ENCODE measurements at regions not wholly inside any gene's neighbourhood (a gene's known extent, or its start where the extent isn't known, plus 50 kb on each side); places are given as distances from the start of the nearest gene placed in this dataset.

GRCh38 chr21:15275615-15276235 is 210.9 kb upstream of the NRIP1 start:
- no peak overlapping the region for H3K27ac ChIP-seq (ENCODE audit: insufficient read depth, low read length)
- no peaks in the 10 kb centered on the region for H3K9me3 ChIP-seq (ENCODE audit: control insufficient read depth, insufficient read depth, low read length)
- H3K9me1 ChIP-seq (ENCODE audit: insufficient read depth, low read length): no peaks in the 10 kb centered on the region
- H3K4ac ChIP-seq (ENCODE audit: low read depth, low read length): no peak overlapping the region
- no peaks in the 10 kb centered on the region for H3K36me3 ChIP-seq (ENCODE audit: control insufficient read depth, insufficient read depth, low read length)
- ChIA-PET POLR2A (ENCODE audit: unreplicated experiment) (no interaction called here), CTCF (no interaction called here)
- no peak overlapping the region for H3K56ac ChIP-seq (ENCODE audit: extremely low read depth, insufficient read depth, low read length)
- no peak overlapping the region for H4K8ac ChIP-seq (ENCODE audit: low read depth in 2 of 2, low read length in 2 of 2)
- no peak overlapping the region for H2AK5ac ChIP-seq (ENCODE audit: low read depth, low read length)
- H3K79me1 ChIP-seq (ENCODE audit: low read depth in 1 of 2, low read length in 2 of 2): no peaks in the 10 kb centered on the region
- H3K4me1 ChIP-seq (ENCODE audit: control insufficient read depth, insufficient read depth, low read length): no peaks in the 10 kb centered on the region
- H3K4me2 ChIP-seq (ENCODE audit: low read depth, low read length): no peak overlapping the region
- no peaks in the 10 kb centered on the region for H3K27me3 ChIP-seq (ENCODE audit: control insufficient read depth, insufficient read depth, low read length)
- no peak overlapping the region for H2BK120ac ChIP-seq (ENCODE audit: low read depth, low read length)
- TF ChIP-seq RAD21 (IDR thresholded peaks at IDR 0.05; ENCODE audit: low read length) (no peak), CEBPB (IDR thresholded peaks at IDR 0.05; ENCODE audit: low read depth, low read length) (no peak), CHD1 (IDR thresholded peaks at IDR 0.05; ENCODE audit: low read depth, low read length) (no peak), RFX5 (IDR thresholded peaks at IDR 0.05; ENCODE audit: low read depth, low read length) (no peak), SMC3 (IDR thresholded peaks at IDR 0.05; ENCODE audit: low read depth, low read length) (no peak), MAFK (IDR thresholded peaks at IDR 0.05; ENCODE audit: low read depth, low read length) (no peak), NFE2L2 (IDR thresholded peaks at IDR 0.05; ENCODE audit: low read depth, low read length) (no peak), MXI1 (IDR thresholded peaks at IDR 0.05; ENCODE audit: borderline replicate concordance, low read depth, low read length) (no peak), RCOR1 (IDR thresholded peaks at IDR 0.05; ENCODE audit: insufficient replicate concordance, low read length) (no peak), BHLHE40 (IDR thresholded peaks at IDR 0.05; ENCODE audit: low read depth, low read length) (no peak), FOS (IDR thresholded peaks at IDR 0.05; ENCODE audit: low read depth, low read length) (no peak), USF2 (IDR thresholded peaks at IDR 0.05; ENCODE audit: low read depth, low read length) (no peak), CTCF (conservative IDR thresholded peaks at IDR 0.05; ENCODE audit: low read depth, low read length) (no peak)
- TF ChIP-seq, protein P1, sequence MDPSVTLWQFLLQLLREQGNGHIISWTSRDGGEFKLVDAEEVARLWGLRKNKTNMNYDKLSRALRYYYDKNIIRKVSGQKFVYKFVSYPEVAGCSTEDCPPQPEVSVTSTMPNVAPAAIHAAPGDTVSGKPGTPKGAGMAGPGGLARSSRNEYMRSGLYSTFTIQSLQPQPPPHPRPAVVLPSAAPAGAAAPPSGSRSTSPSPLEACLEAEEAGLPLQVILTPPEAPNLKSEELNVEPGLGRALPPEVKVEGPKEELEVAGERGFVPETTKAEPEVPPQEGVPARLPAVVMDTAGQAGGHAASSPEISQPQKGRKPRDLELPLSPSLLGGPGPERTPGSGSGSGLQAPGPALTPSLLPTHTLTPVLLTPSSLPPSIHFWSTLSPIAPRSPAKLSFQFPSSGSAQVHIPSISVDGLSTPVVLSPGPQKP (IDR thresholded peaks at IDR 0.05; ENCODE audit: borderline replicate concordance, low read depth, low read length): no peak
- ATAC-seq (ENCODE audit: low read depth) (no peak), DNase-seq (no peak)
- intact Hi-C loops (cut with micrococcal nuclease): no loop called here
- H4K5ac ChIP-seq (ENCODE audit: low read depth, low read length): no peak overlapping the region
- H3K4me3 ChIP-seq (ENCODE audit: insufficient read depth, low read depth, low read length): no peak overlapping the region
- H2BK15ac ChIP-seq (ENCODE audit: low read depth, low read length): no peak overlapping the region
- in situ Hi-C loops (cut with MboI; ENCODE audit: low sequenced_read_pairs): no loop called here
- no peak overlapping the region for H3K9ac ChIP-seq (ENCODE audit: low read depth, low read length)
- no peaks in the 10 kb centered on the region for H4K20me1 ChIP-seq (ENCODE audit: insufficient read depth, low read length)
- H3K23ac ChIP-seq (ENCODE audit: low read depth, low read length): no peak overlapping the region
- no peak overlapping the region for H2AK9ac ChIP-seq (replicated peaks; ENCODE audit: low read depth, low read length, poor library complexity)
- no peak overlapping the region for H2AFZ ChIP-seq (replicated peaks; ENCODE audit: low read length, poor library complexity)
- no CpG with 5 or more reads among the region's 6 CpGs for WGBS, 2 experiments (ENCODE audit: extremely low coverage in 2 of 2, insufficient read length in 1 of 2)
- no peak overlapping the region for H3K18ac ChIP-seq (ENCODE audit: low read depth, low read length)
- no peak overlapping the region for H2BK5ac ChIP-seq (ENCODE audit: low read depth, low read length, poor library complexity, severe bottlenecking)
- no TSS peak for BruUV-seq (replicated peaks)
- no peak overlapping the region for H2BK20ac ChIP-seq (ENCODE audit: low read depth, low read length)
- no peak overlapping the region for H3K14ac ChIP-seq (replicated peaks; ENCODE audit: low read depth, low read length)
- H4K91ac ChIP-seq (ENCODE audit: insufficient read depth, low read depth, low read length): no peak overlapping the region
- dilution Hi-C loops (cut with HindIII; ENCODE audit: low sequenced_read_pairs, unreplicated experiment): no loop called here

Measured in IMR-90 (cell line).